Kidney glomerular epithelial cell (primary cell): ENCODE measurements at regions not wholly inside any gene's neighbourhood (a gene's known extent, or its start where the extent isn't known, plus 50 kb on each side); places are given as distances from the start of the nearest gene placed in this dataset.

ENCODE experiments used
- DNase-seq: peaks from one replicate; lab custom pipeline; 2025; lab: John Stamatoyannopoulos, UW

- peak; percentile 0 for DNase-seq
Measured at GRCh38 chr22:49604732-49605302, 222.9 kb downstream of the BRD1 start.

DNA sequence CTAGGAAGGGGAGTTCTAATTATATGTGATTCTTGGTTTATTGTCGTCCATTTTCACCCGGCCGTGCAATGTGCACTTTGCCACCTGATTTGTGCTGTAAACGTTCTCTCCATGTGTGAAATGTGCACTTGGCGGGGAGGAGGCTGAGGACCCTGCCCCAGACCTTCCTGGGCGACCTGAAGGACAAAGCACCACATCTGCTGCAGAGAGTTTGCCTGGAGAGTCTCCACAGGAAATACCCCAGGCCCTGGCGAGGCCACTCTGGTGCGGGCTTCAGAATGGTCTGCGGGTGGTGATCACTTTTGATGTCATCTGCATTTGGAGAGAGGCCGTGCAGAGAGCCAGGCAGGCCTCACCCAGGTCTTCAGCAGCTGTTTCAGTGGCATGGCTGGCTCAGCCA lies 224.7 kb downstream of the BRD1 start:
- no peak for DNase-seq

- DNase-seq, result no peak
Measured at GRCh38 chr22:49602481-49602880, 225.2 kb downstream of the BRD1 start.

DNA sequence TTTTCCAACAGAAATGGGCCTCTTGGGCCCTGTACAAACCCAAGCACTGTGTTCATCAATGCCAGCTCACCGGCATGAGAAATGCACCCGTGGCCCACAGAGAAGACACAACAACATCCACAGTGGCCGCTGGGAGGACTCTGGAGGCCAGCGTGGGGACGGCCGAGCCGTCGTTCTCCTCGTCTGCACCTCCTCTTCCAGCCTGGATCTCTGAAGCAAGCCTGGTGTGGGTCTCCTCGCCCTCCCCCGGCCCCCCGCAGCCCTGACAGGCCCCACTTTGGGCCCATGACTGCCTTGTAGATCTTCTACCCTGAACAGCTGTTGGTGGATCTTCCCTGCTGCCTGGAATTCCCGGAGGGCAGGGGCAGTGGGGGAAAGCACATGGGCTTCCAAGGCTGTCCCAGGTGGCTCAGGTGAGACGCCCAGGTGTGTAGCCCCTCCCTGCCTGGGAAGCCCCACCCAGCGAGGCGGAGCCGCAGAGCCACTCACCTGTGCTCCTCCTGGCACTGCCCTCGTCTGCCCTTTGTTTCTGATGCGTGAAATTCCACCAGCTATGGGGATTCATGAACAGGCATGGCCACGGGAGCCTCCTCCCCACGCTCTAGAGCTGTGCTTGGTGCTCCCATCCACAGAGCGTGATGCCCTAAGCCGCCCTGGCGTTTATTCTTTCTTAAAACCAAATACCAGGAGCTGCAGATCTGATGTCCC lies 225.9 kb downstream of the BRD1 start:
- no peak for DNase-seq

DNA sequence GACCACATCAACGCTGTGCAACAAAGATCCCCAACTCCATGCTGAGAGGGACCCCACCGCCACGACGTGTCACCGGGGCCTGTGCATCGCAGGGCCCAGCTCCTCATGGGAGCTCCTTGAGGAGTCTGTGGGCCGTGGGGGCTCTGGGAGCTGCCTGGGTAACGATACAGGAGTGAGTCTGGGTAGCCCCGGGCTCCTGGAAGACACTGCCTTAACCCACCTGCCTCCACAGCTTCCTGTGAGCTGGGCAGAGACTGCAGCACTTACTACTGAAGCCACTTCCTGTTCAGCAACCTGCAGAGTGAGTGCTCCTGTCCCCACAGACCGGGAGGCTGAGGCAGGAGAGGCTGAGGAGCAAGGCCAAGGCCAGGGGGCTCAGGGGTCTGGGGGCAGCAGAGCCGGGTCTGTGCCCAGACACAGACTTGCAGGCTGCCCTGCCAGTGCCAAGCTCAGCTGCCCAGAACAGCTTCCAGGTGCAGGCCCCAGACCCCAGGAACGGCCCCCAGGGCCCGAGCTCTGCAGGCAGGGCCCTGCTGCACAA lies 226.7 kb downstream of the BRD1 start:
- no peak for DNase-seq

- DNase-seq, result no peak
Measured at GRCh38 chr22:49600468-49600867, 227.2 kb downstream of the BRD1 start.

- DNase-seq, result no peak
Measured at GRCh38 chr22:49599691-49600455, 227.8 kb downstream of the BRD1 start.

DNA sequence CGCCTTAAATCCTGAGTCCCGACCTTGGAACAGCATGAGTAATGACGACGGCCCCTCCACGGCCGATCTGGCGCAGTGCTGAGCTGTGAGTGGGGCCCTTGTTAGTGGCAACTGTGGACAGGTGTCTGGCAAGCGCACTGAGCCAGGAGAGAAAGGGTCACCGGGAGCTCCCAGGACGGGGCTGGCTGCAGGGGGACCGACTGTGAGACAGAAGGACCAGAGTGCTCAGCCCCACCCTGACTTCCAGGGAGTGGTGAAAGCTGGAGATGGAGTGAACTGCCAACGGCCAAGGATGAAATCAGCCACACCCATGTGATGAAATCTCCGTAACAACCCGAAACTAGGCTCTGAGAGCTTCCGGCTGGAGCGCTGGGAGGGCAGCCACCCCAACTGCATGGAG lies 228.6 kb downstream of the BRD1 start:
- no peak for DNase-seq

DNA sequence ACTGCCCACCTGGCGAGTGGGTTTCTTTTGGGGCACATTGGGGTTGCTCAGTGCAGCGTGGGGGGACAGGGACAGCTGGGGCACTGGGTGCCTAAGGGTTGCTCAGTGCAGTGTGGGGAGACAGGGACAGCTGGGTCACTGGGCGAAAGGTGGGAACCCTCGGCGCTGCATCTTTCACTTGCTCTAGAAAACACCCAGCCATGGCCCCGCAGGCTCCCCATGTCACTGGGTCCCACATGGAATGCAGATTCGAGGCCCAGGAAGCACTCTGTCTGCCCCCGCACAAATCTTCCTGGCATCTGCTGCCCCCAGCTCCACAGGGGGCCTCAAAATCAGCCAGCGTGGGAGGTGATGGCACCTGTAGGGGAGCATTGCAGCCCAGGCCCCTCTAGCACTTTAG lies 229.3 kb downstream of the BRD1 start:
- DNase-seq, result no peak

- DNase-seq, result no peak
Measured at GRCh38 chr22:49597428-49598039, 230.1 kb downstream of the BRD1 start.

DNA sequence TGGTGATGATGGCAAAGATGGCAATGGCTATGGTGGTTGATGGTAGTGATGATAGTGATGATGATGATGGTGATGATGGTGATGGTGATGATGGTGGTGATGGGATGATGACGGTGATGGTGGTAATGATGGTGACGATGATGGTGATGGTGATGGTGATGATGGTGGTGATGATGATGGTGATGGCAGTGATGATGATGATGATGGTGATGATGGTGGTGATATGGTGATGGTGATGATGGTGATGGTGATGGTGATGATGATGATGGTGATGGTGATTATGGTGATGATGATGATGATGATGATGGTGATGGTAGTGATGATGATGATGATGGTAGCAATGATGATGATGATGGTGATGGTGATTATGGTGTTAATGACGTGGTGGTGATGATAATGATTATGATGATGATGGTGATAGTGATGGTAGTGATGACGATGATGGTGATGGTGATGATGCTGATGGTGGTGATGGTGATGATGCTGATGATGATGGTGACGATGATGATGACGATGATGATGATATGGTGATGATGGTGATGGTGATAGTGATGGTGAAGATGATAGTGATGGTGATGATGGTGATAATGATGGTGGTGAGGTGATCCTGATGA lies 232.1 kb downstream of the BRD1 start:
- no peak for DNase-seq

- no peak for DNase-seq
Measured at GRCh38 chr22:49594078-49594477, 233.6 kb downstream of the BRD1 start.

DNA sequence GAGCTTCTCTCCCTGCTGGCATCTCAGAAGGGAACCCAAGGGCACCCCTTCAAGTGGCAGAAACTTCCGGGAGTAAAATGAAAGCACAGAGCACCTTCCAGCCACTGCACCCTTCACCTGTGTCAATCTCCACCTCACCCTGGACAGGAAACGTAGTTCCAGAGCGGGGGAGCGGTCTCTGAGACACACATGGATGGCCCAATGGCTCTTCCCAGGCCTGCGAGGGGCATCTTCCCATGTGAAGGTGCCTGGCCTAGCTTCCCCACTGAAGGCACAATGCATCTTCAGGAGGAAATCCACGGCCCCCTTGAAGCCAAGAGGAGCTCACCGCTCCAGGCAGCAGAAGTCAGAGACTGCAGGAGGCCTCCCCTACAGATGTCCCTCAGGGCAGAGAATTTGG lies 234.2 kb downstream of the BRD1 start:
- no peak for DNase-seq

DNA sequence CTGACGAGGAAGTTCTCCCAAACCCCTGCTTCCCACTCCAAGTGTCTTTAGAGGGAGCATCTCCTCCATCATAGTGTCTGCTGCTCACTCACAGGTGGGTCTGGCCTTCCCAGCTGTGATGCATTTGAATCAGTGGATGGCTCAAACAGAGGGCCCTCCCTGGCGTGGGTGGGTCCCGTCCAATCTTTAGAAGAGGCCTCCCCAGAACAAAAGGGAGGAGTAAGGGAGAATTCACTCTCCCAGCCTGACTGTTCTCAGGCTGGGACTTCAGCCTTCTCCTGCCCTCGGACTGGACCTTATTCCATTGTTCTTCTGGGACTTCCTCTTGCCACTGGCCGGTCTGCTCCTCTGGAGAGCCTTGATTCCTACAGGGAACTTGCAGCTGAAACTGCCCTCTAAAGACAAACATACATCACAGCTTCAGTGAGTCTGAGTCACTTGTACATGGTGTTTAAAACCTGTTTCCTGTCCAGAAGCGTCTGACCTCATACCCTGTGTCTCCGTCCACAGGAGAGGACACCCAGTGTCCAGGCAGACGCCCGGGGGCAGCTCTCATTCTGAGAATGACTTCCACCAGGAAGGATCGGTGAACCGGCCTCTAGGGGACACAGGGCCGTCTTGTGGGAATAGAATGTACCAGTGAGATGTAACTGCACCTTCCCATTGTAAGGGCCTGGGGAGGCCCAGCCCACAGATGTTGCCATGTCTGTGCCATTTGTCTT lies 234.7 kb downstream of the BRD1 start:
- DNase-seq, result no peak

DNA sequence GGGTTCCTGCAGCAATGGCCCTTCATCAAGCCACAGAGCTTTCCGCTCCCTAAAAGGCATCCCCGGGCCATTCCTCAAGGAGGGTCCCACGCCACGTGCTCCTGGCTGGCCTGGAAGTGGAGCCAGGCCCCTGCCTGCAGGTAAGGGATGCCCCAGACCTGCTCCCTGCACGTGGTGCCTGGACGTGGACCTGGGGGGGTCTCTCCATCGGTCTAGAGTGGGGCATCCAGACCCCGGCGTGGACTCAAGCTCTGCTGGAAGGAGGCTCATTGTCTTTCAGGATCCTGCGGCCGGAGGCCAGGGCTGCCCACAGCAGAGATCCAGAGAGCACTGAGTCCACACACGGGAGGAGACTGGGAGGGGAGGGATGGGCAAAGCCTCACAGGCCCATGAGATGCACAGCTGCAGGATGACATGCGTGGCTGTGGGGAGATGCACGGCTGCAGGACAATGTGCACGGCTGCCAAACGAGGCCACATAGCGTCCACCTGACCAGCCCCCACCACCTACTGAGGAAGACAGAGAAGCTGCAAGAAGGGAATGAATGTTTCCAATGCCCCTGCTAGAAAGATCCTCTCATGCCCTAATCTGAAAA lies 236.7 kb downstream of the BRD1 start:
- DNase-seq, result no peak

- DNase-seq, result no peak
Measured at GRCh38 chr22:49590381-49590780, 237.3 kb downstream of the BRD1 start.

GRCh38 chr22:49589811-49590210 lies 237.9 kb downstream of the BRD1 start:
- DNase-seq, result no peak

GRCh38 chr22:49589301-49589700 lies 238.4 kb downstream of the BRD1 start:
- no peak for DNase-seq

- DNase-seq, result no peak
Measured at GRCh38 chr22:49588739-49589138, 238.9 kb downstream of the BRD1 start.

- DNase-seq, result no peak
Measured at GRCh38 chr22:49587987-49588386, 239.7 kb downstream of the BRD1 start.

DNA sequence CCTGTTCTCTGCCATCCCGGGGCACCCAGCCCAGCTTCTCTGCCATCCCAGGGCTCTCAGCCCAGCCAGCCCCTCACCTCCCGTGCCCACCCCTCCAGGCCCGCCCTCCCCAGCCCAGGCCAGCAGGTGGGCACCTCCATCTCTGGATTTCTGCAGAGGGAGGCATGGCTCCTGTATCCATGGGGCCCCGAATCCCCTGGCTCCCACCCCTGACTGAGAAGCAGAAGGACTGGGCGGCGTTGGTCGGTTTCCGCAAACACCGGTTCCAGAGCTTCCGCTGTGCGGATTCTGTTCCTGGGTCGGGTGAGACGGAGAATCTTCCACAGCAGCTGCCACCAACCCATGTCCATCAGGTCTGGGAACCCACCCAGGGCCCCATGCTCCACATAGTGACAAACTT lies 240.3 kb downstream of the BRD1 start:
- no peak for DNase-seq
